GM12878 (cell line): ENCODE measurements at regions not wholly inside any gene's neighbourhood (a gene's known extent, or its start where the extent isn't known, plus 50 kb on each side); places are given as distances from the start of the nearest gene placed in this dataset.

Experiments used
- ATAC-seq: fragments of 200-7000 bp; cut with Tn5 transposase; 3 replicates; pipeline ENCODE4 v1.9.1; 2020; ENCODE audit warnings: mild to moderate bottlenecking, moderate library complexity
- BruUV-seq: library from RNA; stranded (reverse); fragments of 400-500 nt; replicated peaks from 2 replicates; lab custom pipeline; 2021; lab: Mats Ljungman, UMichigan
- CTCF ChIA-PET: fragments of 300-600 bp; sonication (Branson Sonifier 250); formaldehyde crosslinking; extraction: SDS; loops from one replicate; lab custom pipeline; 2021; ENCODE audit warnings: inconsistent platforms; lab: Yijun Ruan, JAX
- POLR2A ChIA-PET: fragments of 350-600 bp; formaldehyde crosslinking; extraction: SDS; loops from one replicate; lab custom pipeline; 2021; ENCODE audit warnings: inconsistent platforms; lab: Charles Lee
- RAD21 ChIA-PET: fragments of 300-600 bp; sonication (Branson Sonifier 250); formaldehyde crosslinking; loops from one replicate; lab custom pipeline; 2023; ENCODE audit warnings: antibody characterized with exemption; ENCODE audit not compliant: unreplicated experiment; lab: Charles Lee
- SMC1A ChIA-PET: fragments of 300-600 bp; sonication (Branson Sonifier 250); formaldehyde crosslinking; loops from one replicate; lab custom pipeline; 2023; ENCODE audit not compliant: unreplicated experiment, uncharacterized antibody; lab: Charles Lee
- DNase-seq: peaks from one replicate; pipeline ENCODE4 v3.0.0-alpha.2; 2011; ENCODE audit warnings: low read depth, low spot score
- FAIRE-seq: peaks from 3 replicates; lab custom pipeline; 2011; peaks lifted over from hg19 to GRCh38; lab: Jason Lieb, UNC
- H2AFZ ChIP-seq: 2 replicates; pipeline ENCODE4 v1.6.0; 2011; ENCODE audit warnings: low read depth, low read length, control low read depth; ENCODE audit not compliant: control insufficient read depth
- H3K27ac ChIP-seq: 2 replicates; pipeline ENCODE4 v1.5.1; 2011; ENCODE audit warnings: control low read depth; ENCODE audit not compliant: control insufficient read depth, insufficient read depth
- H3K27me3 ChIP-seq, 2 experiments: replicated peaks in 1 of 2; 2 replicates each; pipeline versions ENCODE4 v1.6.0 to v1.6.1; 2011; ENCODE audit warnings: low read length in 1 of 2; ENCODE audit not compliant: control insufficient read depth in 2 of 2, insufficient read depth in 2 of 2
- H3K36me3 ChIP-seq, 2 experiments: 2 replicates each; pipeline ENCODE4 v1.5.1; 2011; ENCODE audit warnings: low read length in 1 of 2; ENCODE audit not compliant: control insufficient read depth in 2 of 2, insufficient read depth in 2 of 2
- H3K4me1 ChIP-seq: 2 replicates; pipeline ENCODE4 v1.6.1; 2011; ENCODE audit warnings: mild to moderate bottlenecking, low read length, moderate library complexity, mixed read lengths; ENCODE audit not compliant: control insufficient read depth, insufficient read depth
- H3K4me2 ChIP-seq: 2 replicates; pipeline ENCODE4 v1.6.0; 2011; ENCODE audit warnings: control low read depth; ENCODE audit not compliant: control insufficient read depth, insufficient read depth
- H3K4me3 ChIP-seq: fragments of 200-600 bp; sonication (generic); 2 replicates; pipeline ENCODE4 v1.5.1; 2016
- H3K79me2 ChIP-seq: 2 replicates; pipeline ENCODE4 v1.6.0; 2011; ENCODE audit warnings: low read length; ENCODE audit not compliant: control insufficient read depth, insufficient read depth
- H3K9ac ChIP-seq: 2 replicates; pipeline ENCODE4 v1.8.0; 2011; ENCODE audit warnings: low read length, control low read depth, mixed read lengths; ENCODE audit not compliant: control insufficient read depth, insufficient read depth
- H3K9me3 ChIP-seq: replicated peaks from 3 replicates; pipeline ENCODE4 v1.5.1; 2011; ENCODE audit warnings: mild to moderate bottlenecking, low read length; ENCODE audit not compliant: control insufficient read depth, insufficient read depth
- H4K20me1 ChIP-seq: 2 replicates; pipeline ENCODE4 v1.6.0; 2011; ENCODE audit not compliant: control insufficient read depth, insufficient read depth
- CHD2 ChIP-seq: IDR thresholded peaks from 2 replicates; pipeline ENCODE4 v1.6.1; 2011; ENCODE audit warnings: low read depth, low read length, improper control_type of control experiment, borderline replicate concordance
- CREB1 ChIP-seq: IDR thresholded peaks from 2 replicates; pipeline ENCODE4 v1.6.1; 2012; ENCODE audit warnings: low read depth, mild to moderate bottlenecking, inconsistent platforms
- NR2C1 ChIP-seq: fragments of 450-650 bp; IDR thresholded peaks from 2 replicates; pipeline ENCODE4 v1.6.1; 2017; ENCODE audit warnings: antibody characterized with exemption, mild to moderate bottlenecking, moderate library complexity
- NRF1 ChIP-seq: conservative IDR thresholded peaks from 2 replicates; pipeline ENCODE4 v1.6.1; 2011; ENCODE audit warnings: mild to moderate bottlenecking, low read depth, low read length, improper control_type of control experiment
- WGBS: methylation state at CpG from one replicate; pipeline ENCODE4 v1.1.6; 2016; ENCODE audit warnings: low lambda C conversion rate; ENCODE audit not compliant: insufficient replicate concordance, insufficient coverage; ENCODE audit errors: missing lambda C conversion rate; 5-methylcytosine and 5-hydroxymethylcytosine counted together
- in situ Hi-C: fragments of 300-500 bp; cut with MboI; formaldehyde crosslinking; loops from 9 replicates; pipeline ENCODE4 v1.14.3; 2018; ENCODE audit warnings: mixed read lengths
- intact Hi-C: fragments of 100-400 bp; cut with micrococcal nuclease; formaldehyde crosslinking; loops from one replicate; pipeline ENCODE4 v1.14.2; 2022; ENCODE audit not compliant: unreplicated experiment

GRCh38 chr20:63085151-63085861 is 78.5 kb upstream of the BHLHE23 start:
- H3K79me2 ChIP-seq: no peaks in the 10 kb centered on the region
- ChIA-PET SMC1A (no interaction called here), POLR2A (interaction anchor here (0.6 kb wide), 1 partner anchor 166 kb away, joined by 7 read pairs; no protein-coding TSS in a partner anchor), CTCF (no interaction called here), RAD21 (no interaction called here)
- no peaks in the 10 kb centered on the region for H4K20me1 ChIP-seq
- H3K36me3 ChIP-seq: no peaks in the 10 kb centered on the region
- intact Hi-C loops: no loop called here
- in situ Hi-C loops: no loop called here
- ATAC-seq (no peak), FAIRE-seq (no peak), DNase-seq (no peak)
- no peak overlapping the region for H3K4me2 ChIP-seq
- no peak overlapping the region for H3K9ac ChIP-seq
- no peak overlapping the region for H3K27ac ChIP-seq
- no peaks in the 10 kb centered on the region; a peak in 2 of 4 replicates for H3K27me3 ChIP-seq
- H3K4me3 ChIP-seq: no peak overlapping the region
- no TSS peak for BruUV-seq
- WGBS: 58% methylated on average over 34 of the region's 34 CpGs
- no peak overlapping the region for H2AFZ ChIP-seq
- TF ChIP-seq CREB1: no peak
- TF ChIP-seq, all 136 proteins: peak for 0
- Histone ChIP-seq H3K4me1 (no peaks in the 10 kb centered on the region), H3K9me3 (no peaks in the 10 kb centered on the region)

- CTCF ChIA-PET: no interaction called here
- intact Hi-C loops: no loop called here
- DNase-seq: no peak
- ATAC-seq: no peak
- no peaks in the 10 kb centered on the region for H3K79me2 ChIP-seq
- no peaks in the 10 kb centered on the region; a peak in 2 of 4 replicates for H3K27me3 ChIP-seq
- POLR2A ChIA-PET: interaction anchor here (0.6 kb wide), 1 partner anchor 165 kb away, joined by 7 read pairs; no protein-coding TSS in a partner anchor
- H3K27ac ChIP-seq: no peak overlapping the region
- no peaks in the 10 kb centered on the region for H3K9me3 ChIP-seq
- FAIRE-seq: no peak
- no TSS peak for BruUV-seq
- in situ Hi-C loops: no loop called here
- H4K20me1 ChIP-seq: no peaks in the 10 kb centered on the region
- H3K4me2 ChIP-seq: no peak overlapping the region
- SMC1A ChIA-PET: no interaction called here
- TF ChIP-seq NRF1 (no peak), CHD2 (no peak), NR2C1 (no peak)
- WGBS: 27% methylated on average over 13 of the region's 15 CpGs
- no peak overlapping the region for H3K9ac ChIP-seq
- no peaks in the 10 kb centered on the region for H3K36me3 ChIP-seq
- H3K4me1 ChIP-seq: no peaks in the 10 kb centered on the region
- RAD21 ChIA-PET: no interaction called here
- no peak overlapping the region for H2AFZ ChIP-seq
- H3K4me3 ChIP-seq: no peak overlapping the region
These were observed 77.8 kb upstream of the BHLHE23 start for GRCh38 chr20:63084563-63084927.
